Stimulated activated naive CD8-positive, alpha-beta T cell treated with anti-CD3 and anti-CD28 coated beads, Interleukin-15, amount 100 ng/mL, for 72 hours (primary cell): ENCODE measurements at regions not wholly inside any gene's neighbourhood (a gene's known extent, or its start where the extent isn't known, plus 50 kb on each side); places are given as distances from the start of the nearest gene placed in this dataset.

Source experiments
- ATAC-seq: fragments of 150-1000 bp; cut with Tn5 transposase; 2 replicates; pipeline ENCODE4 v1.10.0; 2021; ENCODE audit warnings: mild to moderate bottlenecking, moderate library complexity
- DNase-seq, 2 donors: peaks; one replicate each; pipeline ENCODE4 v3.0.0; 2021 to 2022
- H3K27ac Mint-ChIP-seq, 2 donors: one replicate each; pipeline ENCODE4 v1.8.0; 2022; ENCODE audit warnings: mild to moderate bottlenecking in 2 of 2, mixed read lengths in 2 of 2, moderate library complexity in 2 of 2
- H3K27me3 Mint-ChIP-seq: one replicate; pipeline ENCODE4 v1.8.0; 2022; ENCODE audit warnings: mixed read lengths
- H3K4me1 Mint-ChIP-seq: one replicate; pipeline ENCODE4 v1.8.0; 2022; ENCODE audit warnings: mild to moderate bottlenecking, mixed read lengths
- H3K4me3 Mint-ChIP-seq, 2 donors: one replicate each; pipeline ENCODE4 v1.8.0; 2022; ENCODE audit warnings: mild to moderate bottlenecking in 2 of 2, mixed read lengths in 2 of 2, moderate library complexity in 1 of 2
- H3K9me3 Mint-ChIP-seq, 2 donors: one replicate each; pipeline ENCODE4 v1.8.0; 2022; ENCODE audit warnings: mixed read lengths in 2 of 2

DNA sequence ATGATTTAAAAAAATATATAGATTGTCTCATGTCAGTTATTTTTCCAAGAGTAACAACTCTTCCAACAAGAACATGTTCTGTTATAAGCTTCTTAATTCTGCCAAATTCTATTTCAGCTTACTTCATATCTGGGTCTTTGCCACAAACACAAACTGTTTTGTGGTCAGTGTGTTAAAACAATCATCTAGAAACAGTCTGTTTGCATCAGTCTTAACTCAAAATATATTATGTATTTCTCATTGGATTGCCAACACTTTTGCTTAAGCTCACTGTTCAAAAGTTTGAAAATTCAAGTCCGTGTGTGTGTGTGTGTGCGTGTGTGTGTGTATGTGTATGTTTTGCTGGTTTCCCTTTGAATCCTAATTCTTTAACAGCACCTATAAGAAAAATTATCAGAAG lies 752.3 kb upstream of the NDST4 start:
- no peak for ATAC-seq
- DNase-seq = no peak
- Mint-ChIP-seq H3K4me1 (no peaks in the 10 kb centered on the region), H3K9me3 (peaks cover 5 to 12% of the 10 kb centered on the region in 2 donors), H3K27me3 (no peaks in the 10 kb centered on the region), H3K4me3 (no peak overlapping the region), H3K27ac (no peak overlapping the region)

GRCh38 chr4:115852767-115853091 lies 739.3 kb upstream of the NDST4 start:
- Mint-ChIP-seq H3K4me1 (no peaks in the 10 kb centered on the region), H3K27ac (no peak overlapping the region), H3K4me3 (no peak overlapping the region), H3K9me3 (peaks cover 0 to 13% of the 10 kb centered on the region in 2 donors), H3K27me3 (no peaks in the 10 kb centered on the region)
- ATAC-seq = no peak
- no peak for DNase-seq

- Mint-ChIP-seq H3K27ac (no peak overlapping the region), H3K27me3 (no peaks in the 10 kb centered on the region), H3K9me3 (peaks cover 0 to 13% of the 10 kb centered on the region in 2 donors), H3K4me3 (no peak overlapping the region), H3K4me1 (no peaks in the 10 kb centered on the region)
- ATAC-seq = no peak
- DNase-seq = peak in 1 of 2 donors; percentile 3
These were observed 738.7 kb upstream of the NDST4 start for GRCh38 chr4:115851918-115852766.

GRCh38 chr4:115850799-115851509 lies 737.5 kb upstream of the NDST4 start:
- DNase-seq = no peak
- H3K9me3 Mint-ChIP-seq = peaks cover 0 to 8% of the 10 kb centered on the region in 2 donors
- no peak for ATAC-seq
- no peaks in the 10 kb centered on the region for H3K27me3 Mint-ChIP-seq
- no peak overlapping the region for H3K4me3 Mint-ChIP-seq
- no peaks in the 10 kb centered on the region for H3K4me1 Mint-ChIP-seq
- no peak overlapping the region for H3K27ac Mint-ChIP-seq

DNA sequence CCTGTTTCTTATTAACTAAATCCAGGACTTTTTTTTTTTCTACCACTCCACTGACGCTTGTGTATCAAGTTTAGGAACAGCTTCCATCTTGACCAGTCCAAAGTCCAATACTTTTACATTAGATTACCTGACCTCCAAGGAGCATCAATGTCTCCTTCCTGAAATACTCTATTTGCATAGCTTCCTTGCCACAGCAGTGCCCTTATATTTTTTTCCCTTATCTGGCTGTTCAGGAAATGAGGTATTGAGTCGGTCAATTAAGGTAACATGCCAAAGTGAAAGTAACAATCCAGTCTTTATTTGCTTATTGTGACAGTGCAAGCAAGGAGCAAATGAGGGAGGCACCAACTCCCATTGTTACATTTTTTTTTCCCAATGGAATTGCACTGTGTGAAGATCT lies 730.8 kb upstream of the NDST4 start:
- H3K4me3 Mint-ChIP-seq = no peak overlapping the region
- no peak overlapping the region for H3K27ac Mint-ChIP-seq
- H3K27me3 Mint-ChIP-seq = no peaks in the 10 kb centered on the region
- H3K4me1 Mint-ChIP-seq = no peaks in the 10 kb centered on the region
- no peak for ATAC-seq
- DNase-seq = no peak
- no peaks in the 10 kb centered on the region for H3K9me3 Mint-ChIP-seq

DNA sequence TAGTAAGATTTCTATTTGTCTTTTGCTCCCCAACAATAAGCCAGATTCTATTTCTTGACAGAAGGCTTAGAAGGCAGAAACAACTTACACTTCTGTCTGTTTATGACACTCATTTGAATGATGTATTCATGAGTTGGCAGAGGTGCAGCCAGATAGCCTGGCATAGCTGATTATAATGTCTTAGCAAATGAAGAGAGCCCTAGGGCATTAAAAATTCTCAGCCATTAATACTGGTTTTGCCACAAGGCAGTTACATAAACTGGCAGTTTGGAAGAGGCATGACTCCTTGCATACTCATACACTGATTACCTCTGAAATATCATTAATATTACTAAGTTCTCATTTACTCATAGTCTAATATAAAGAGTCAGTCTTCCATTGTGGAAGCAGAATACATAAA lies 728.5 kb upstream of the NDST4 start:
- no peaks in the 10 kb centered on the region for H3K4me1 Mint-ChIP-seq
- H3K4me3 Mint-ChIP-seq = no peak overlapping the region
- no peaks in the 10 kb centered on the region for H3K27me3 Mint-ChIP-seq
- ATAC-seq = no peak
- H3K9me3 Mint-ChIP-seq = peaks cover 5 to 15% of the 10 kb centered on the region in 2 donors
- H3K27ac Mint-ChIP-seq = no peak overlapping the region
- DNase-seq = no peak

- ATAC-seq (no peak), DNase-seq (no peak)
- H3K4me1 Mint-ChIP-seq = no peaks in the 10 kb centered on the region
- no peaks in the 10 kb centered on the region for H3K27me3 Mint-ChIP-seq
- H3K9me3 Mint-ChIP-seq = peaks cover 23 to 31% of the 10 kb centered on the region in 2 donors
- no peak overlapping the region for H3K27ac Mint-ChIP-seq
- no peak overlapping the region for H3K4me3 Mint-ChIP-seq
These were observed 721.0 kb upstream of the NDST4 start for GRCh38 chr4:115834441-115834840.

- peaks cover 4 to 18% of the 10 kb centered on the region in 2 donors for H3K9me3 Mint-ChIP-seq
- no peak for ATAC-seq
- no peaks in the 10 kb centered on the region for H3K4me1 Mint-ChIP-seq
- no peak overlapping the region for H3K4me3 Mint-ChIP-seq
- no peak overlapping the region for H3K27ac Mint-ChIP-seq
- no peaks in the 10 kb centered on the region for H3K27me3 Mint-ChIP-seq
- no peak for DNase-seq
These were observed 711.2 kb upstream of the NDST4 start for GRCh38 chr4:115824630-115825029.

GRCh38 chr4:115803825-115804224 lies 690.4 kb upstream of the NDST4 start:
- no peak for ATAC-seq
- Mint-ChIP-seq H3K27me3 (no peaks in the 10 kb centered on the region), H3K9me3 (peaks cover 2 to 3% of the 10 kb centered on the region in 2 donors), H3K4me1 (no peaks in the 10 kb centered on the region), H3K4me3 (no peak overlapping the region), H3K27ac (no peak overlapping the region)
- DNase-seq = no peak

DNA sequence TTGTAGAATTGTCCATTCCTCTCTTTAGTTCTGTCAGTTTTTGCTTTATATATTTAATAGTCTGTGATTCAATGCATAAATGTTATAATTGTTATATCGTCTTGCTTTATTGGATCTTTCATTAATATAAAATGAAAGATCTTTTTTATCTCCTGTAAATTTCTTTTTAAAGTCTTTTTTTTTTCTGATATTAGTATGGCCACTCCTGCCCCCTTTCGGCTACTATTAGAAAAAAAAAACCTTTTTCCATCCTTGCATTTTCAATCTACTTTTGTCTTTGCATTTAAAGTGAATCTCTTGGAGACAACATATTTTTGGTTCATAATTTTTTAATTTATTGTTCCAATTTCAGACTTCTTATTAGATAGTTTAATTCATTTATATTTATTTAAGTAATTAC lies 677.4 kb upstream of the NDST4 start:
- no peak for DNase-seq
- H3K27me3 Mint-ChIP-seq = no peaks in the 10 kb centered on the region
- no peak for ATAC-seq
- H3K27ac Mint-ChIP-seq = no peak overlapping the region
- no peak overlapping the region for H3K4me3 Mint-ChIP-seq
- H3K9me3 Mint-ChIP-seq = peaks cover 0 to 7% of the 10 kb centered on the region in 2 donors
- no peaks in the 10 kb centered on the region for H3K4me1 Mint-ChIP-seq

DNA sequence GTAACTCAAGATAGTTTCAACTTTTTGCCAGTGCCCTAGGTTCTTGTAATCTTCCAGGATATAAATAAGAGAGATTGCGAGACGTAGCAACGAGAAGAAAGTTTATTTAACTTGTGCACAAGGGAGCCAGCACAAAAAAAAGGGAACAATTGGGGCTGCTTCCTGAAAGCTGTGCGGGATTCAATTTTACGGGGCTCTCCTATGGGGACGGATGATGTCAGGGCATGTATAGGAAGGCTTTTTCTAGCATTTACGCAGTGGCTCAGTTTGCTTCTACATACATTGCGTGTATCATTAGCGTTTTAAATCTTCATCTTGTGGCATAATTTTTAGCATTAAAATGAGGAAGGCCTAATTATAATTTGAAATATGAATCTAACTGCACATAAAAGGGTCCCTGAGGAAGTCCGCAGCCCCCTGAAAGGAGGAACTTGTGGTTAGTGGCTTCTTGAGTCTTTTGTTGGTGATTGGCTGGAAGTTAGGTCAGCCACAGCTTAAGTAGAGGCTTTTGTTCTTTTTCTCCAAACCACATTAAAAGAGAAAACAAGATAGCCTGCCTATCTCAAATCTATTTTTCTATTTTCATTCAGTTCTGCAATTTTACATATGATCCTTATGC lies 668.2 kb upstream of the NDST4 start:
- DNase-seq (no peak), ATAC-seq (no peak)
- Mint-ChIP-seq H3K27me3 (no peaks in the 10 kb centered on the region), H3K4me3 (no peak overlapping the region), H3K4me1 (no peaks in the 10 kb centered on the region), H3K27ac (peak overlapping the region in 1 of 2 donors; percentile 61), H3K9me3 (peaks cover 9 to 10% of the 10 kb centered on the region in 2 donors)

GRCh38 chr4:115780835-115781234 lies 667.4 kb upstream of the NDST4 start:
- no peak for ATAC-seq
- Mint-ChIP-seq H3K9me3 (peaks cover 9 to 10% of the 10 kb centered on the region in 2 donors), H3K4me3 (no peak overlapping the region), H3K4me1 (no peaks in the 10 kb centered on the region), H3K27ac (no peak overlapping the region), H3K27me3 (no peaks in the 10 kb centered on the region)
- no peak for DNase-seq

- no peaks in the 10 kb centered on the region for H3K27me3 Mint-ChIP-seq
- DNase-seq (no peak), ATAC-seq (no peak)
- no peak overlapping the region for H3K4me3 Mint-ChIP-seq
- H3K27ac Mint-ChIP-seq = no peak overlapping the region
- H3K9me3 Mint-ChIP-seq = peaks cover 9 to 10% of the 10 kb centered on the region in 2 donors
- no peaks in the 10 kb centered on the region for H3K4me1 Mint-ChIP-seq
These were observed 666.8 kb upstream of the NDST4 start for GRCh38 chr4:115780268-115780667.

DNA sequence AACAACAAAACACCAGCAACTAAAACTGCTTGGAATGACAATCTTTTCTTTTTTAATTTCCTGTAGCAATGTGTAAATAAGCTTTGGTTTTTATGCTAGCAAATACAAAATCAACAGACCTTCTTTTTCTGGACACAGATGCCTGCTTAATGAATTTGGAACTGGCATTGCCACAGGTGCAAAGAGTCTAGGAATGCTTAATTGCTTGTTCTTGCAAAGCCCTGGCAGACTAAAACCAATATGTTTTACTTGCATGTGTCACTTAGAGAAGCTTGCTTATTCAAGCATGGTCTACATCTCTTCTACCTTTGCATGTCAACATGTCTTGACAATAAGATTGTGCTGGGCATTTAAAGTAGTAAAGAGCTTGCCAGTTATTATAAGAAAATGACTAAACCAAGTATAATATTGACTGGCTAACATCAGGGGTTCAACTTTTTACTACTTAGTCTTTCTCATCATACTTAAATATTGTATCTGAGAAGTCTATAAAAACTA lies 656.7 kb upstream of the NDST4 start:
- DNase-seq (no peak), ATAC-seq (no peak)
- H3K9me3 Mint-ChIP-seq = peaks cover 0 to 4% of the 10 kb centered on the region in 2 donors
- no peak overlapping the region for H3K27ac Mint-ChIP-seq
- H3K4me3 Mint-ChIP-seq = no peak overlapping the region
- no peaks in the 10 kb centered on the region for H3K4me1 Mint-ChIP-seq
- H3K27me3 Mint-ChIP-seq = no peaks in the 10 kb centered on the region

GRCh38 chr4:115769396-115769795 lies 656.0 kb upstream of the NDST4 start:
- Mint-ChIP-seq H3K9me3 (peaks cover 0 to 4% of the 10 kb centered on the region in 2 donors), H3K27me3 (no peaks in the 10 kb centered on the region), H3K4me1 (no peaks in the 10 kb centered on the region), H3K27ac (no peak overlapping the region), H3K4me3 (no peak overlapping the region)
- no peak for ATAC-seq
- no peak for DNase-seq

GRCh38 chr4:115763051-115763450 lies 649.6 kb upstream of the NDST4 start:
- H3K4me3 Mint-ChIP-seq = no peak overlapping the region
- no peak for ATAC-seq
- DNase-seq = no peak
- no peak overlapping the region for H3K27ac Mint-ChIP-seq
- H3K9me3 Mint-ChIP-seq = peaks cover 0 to 4% of the 10 kb centered on the region in 2 donors
- H3K27me3 Mint-ChIP-seq = no peaks in the 10 kb centered on the region
- H3K4me1 Mint-ChIP-seq = no peaks in the 10 kb centered on the region
